IMR-90 (cell line): ENCODE measurements at regions not wholly inside any gene's neighbourhood (a gene's known extent, or its start where the extent isn't known, plus 50 kb on each side); places are given as distances from the start of the nearest gene placed in this dataset.

Experiments
- ATAC-seq: fragments of 200-7000 bp; cut with Tn5 transposase; 2 replicates; pipeline ENCODE4 v1.9.1; 2020; ENCODE audit warnings: low read depth, mild to moderate bottlenecking, moderate library complexity
- BruUV-seq: library from RNA; stranded (reverse); fragments of 400-500 nt; replicated peaks from 2 replicates; lab custom pipeline; 2021; lab: Mats Ljungman, UMichigan
- CTCF ChIA-PET: fragments of 300-600 bp; formaldehyde crosslinking; extraction: SDS; loops from one replicate; lab custom pipeline; 2021; ENCODE audit warnings: antibody characterized with exemption; lab: Yijun Ruan, JAX
- POLR2A ChIA-PET: fragments of 300-600 bp; sonication (Branson Sonifier 250); formaldehyde crosslinking; loops from one replicate; lab custom pipeline; 2022; ENCODE audit warnings: antibody characterized with exemption; ENCODE audit not compliant: unreplicated experiment; lab: Charles Lee
- DNase-seq: peaks from one replicate; pipeline ENCODE4 v3.0.0; 2013
- H2AFZ ChIP-seq: replicated peaks from 2 replicates; pipeline ENCODE3; 2013; ENCODE audit warnings: low read length, mild to moderate bottlenecking; ENCODE audit not compliant: poor library complexity
- H2AK5ac ChIP-seq: 2 replicates; pipeline ENCODE4 v1.6.1; 2013; ENCODE audit warnings: low read depth, low read length, inconsistent platforms
- H2AK9ac ChIP-seq: replicated peaks from 2 replicates; pipeline ENCODE3; 2013; ENCODE audit warnings: mild to moderate bottlenecking, low read depth, low read length, moderate library complexity; ENCODE audit not compliant: poor library complexity
- H2BK120ac ChIP-seq: 2 replicates; pipeline ENCODE4 v1.6.1; 2013; ENCODE audit warnings: low read depth, low read length, inconsistent platforms
- H2BK15ac ChIP-seq: 3 replicates; pipeline ENCODE4 v1.6.1; 2013; ENCODE audit warnings: low read depth, low read length, inconsistent platforms
- H2BK20ac ChIP-seq: 2 replicates; pipeline ENCODE4 v1.6.1; 2013; ENCODE audit warnings: low read depth, mild to moderate bottlenecking, inconsistent platforms, low read length, moderate library complexity
- H2BK5ac ChIP-seq: 2 replicates; pipeline ENCODE4 v1.6.1; 2013; ENCODE audit warnings: mild to moderate bottlenecking, low read depth, low read length, inconsistent platforms; ENCODE audit not compliant: poor library complexity, severe bottlenecking
- H3K14ac ChIP-seq: replicated peaks from 2 replicates; pipeline ENCODE4 v1.6.1; 2013; ENCODE audit warnings: low read depth, low read length, inconsistent platforms
- H3K18ac ChIP-seq: 2 replicates; pipeline ENCODE4 v1.6.1; 2013; ENCODE audit warnings: low read depth, low read length, control low read depth
- H3K23ac ChIP-seq: 2 replicates; pipeline ENCODE4 v1.6.1; 2013; ENCODE audit warnings: low read depth, low read length, inconsistent platforms
- H3K27ac ChIP-seq: 2 replicates; pipeline ENCODE4 v1.5.1; 2013; ENCODE audit warnings: mild to moderate bottlenecking, control low read depth, low read length; ENCODE audit not compliant: insufficient read depth
- H3K27me3 ChIP-seq: 2 replicates; pipeline ENCODE4 v1.6.1; 2013; ENCODE audit warnings: low read length; ENCODE audit not compliant: control insufficient read depth, insufficient read depth
- H3K36me3 ChIP-seq: 2 replicates; pipeline ENCODE4 v1.6.1; 2013; ENCODE audit warnings: low read length, mixed read lengths; ENCODE audit not compliant: control insufficient read depth, insufficient read depth
- H3K4ac ChIP-seq: 2 replicates; pipeline ENCODE4 v1.6.1; 2013; ENCODE audit warnings: low read depth, low read length, inconsistent platforms
- H3K4me1 ChIP-seq: 2 replicates; pipeline ENCODE4 v1.6.1; 2013; ENCODE audit warnings: low read length, mixed read lengths; ENCODE audit not compliant: control insufficient read depth, insufficient read depth
- H3K4me2 ChIP-seq: 2 replicates; pipeline ENCODE4 v1.6.1; 2013; ENCODE audit warnings: low read depth, mild to moderate bottlenecking, control low read depth, low read length, moderate library complexity
- H3K4me3 ChIP-seq: 2 replicates; pipeline ENCODE4 v1.5.1; 2013; ENCODE audit warnings: low read depth, mild to moderate bottlenecking, control low read depth, low read length, moderate library complexity; ENCODE audit not compliant: insufficient read depth
- H3K56ac ChIP-seq: 2 replicates; pipeline ENCODE4 v1.6.1; 2013; ENCODE audit warnings: low read length, inconsistent platforms; ENCODE audit not compliant: insufficient read depth; ENCODE audit errors: extremely low read depth
- H3K79me1 ChIP-seq, 2 experiments: 2 replicates each; pipeline ENCODE4 v1.6.1; 2013; ENCODE audit warnings: low read length in 2 of 2, inconsistent platforms in 1 of 2, low read depth in 1 of 2
- H3K9ac ChIP-seq: 2 replicates; pipeline ENCODE4 v1.6.1; 2013; ENCODE audit warnings: low read depth, low read length, control low read depth
- H3K9me1 ChIP-seq: 2 replicates; pipeline ENCODE4 v1.6.1; 2013; ENCODE audit warnings: low read length, inconsistent platforms; ENCODE audit not compliant: insufficient read depth
- H3K9me3 ChIP-seq: 2 replicates; pipeline ENCODE4 v1.6.1; 2013; ENCODE audit warnings: low read length; ENCODE audit not compliant: control insufficient read depth, insufficient read depth
- H4K20me1 ChIP-seq: 2 replicates; pipeline ENCODE4 v1.6.1; 2013; ENCODE audit warnings: low read length, inconsistent platforms; ENCODE audit not compliant: insufficient read depth
- H4K5ac ChIP-seq: 2 replicates; pipeline ENCODE4 v1.6.1; 2013; ENCODE audit warnings: mild to moderate bottlenecking, low read depth, low read length, control low read depth
- H4K8ac ChIP-seq, 2 experiments: 2 replicates each; pipeline ENCODE4 v1.6.1; 2013; ENCODE audit warnings: low read depth in 2 of 2, low read length in 2 of 2, control low read depth in 1 of 2, inconsistent platforms in 1 of 2
- H4K91ac ChIP-seq: 2 replicates; pipeline ENCODE4 v1.6.1; 2013; ENCODE audit warnings: low read depth, low read length, inconsistent platforms; ENCODE audit not compliant: insufficient read depth
- CEBPB ChIP-seq: IDR thresholded peaks from 2 replicates; pipeline ENCODE4 v1.6.1; 2012; ENCODE audit warnings: low read depth, low read length, improper control_type of control experiment
- CHD1 ChIP-seq: IDR thresholded peaks from 2 replicates; pipeline ENCODE4 v1.6.1; 2012; ENCODE audit warnings: low read depth, low read length, improper control_type of control experiment
- FOS ChIP-seq: fragments of 150-350 bp; IDR thresholded peaks from 2 replicates; pipeline ENCODE4 v1.6.1; 2016; ENCODE audit warnings: low read depth, low read length
- MAFK ChIP-seq: IDR thresholded peaks from 2 replicates; pipeline ENCODE4 v1.6.1; 2012; ENCODE audit warnings: low read depth, low read length, improper control_type of control experiment
- MXI1 ChIP-seq: IDR thresholded peaks from 2 replicates; pipeline ENCODE4 v1.6.1; 2012; ENCODE audit warnings: low read depth, mild to moderate bottlenecking, low read length, moderate library complexity, borderline replicate concordance
- POLR2A ChIP-seq: IDR thresholded peaks from 2 replicates; pipeline ENCODE4 v1.6.1; 2012; ENCODE audit warnings: mild to moderate bottlenecking, low read depth, low read length
- RAD21 ChIP-seq: IDR thresholded peaks from 2 replicates; pipeline ENCODE4 v1.6.1; 2012; ENCODE audit warnings: low read length, improper control_type of control experiment
- RCOR1 ChIP-seq: IDR thresholded peaks from 2 replicates; pipeline ENCODE4 v1.6.1; 2012; ENCODE audit warnings: mild to moderate bottlenecking, low read length, improper control_type of control experiment; ENCODE audit not compliant: insufficient replicate concordance
- RFX5 ChIP-seq: IDR thresholded peaks from 2 replicates; pipeline ENCODE4 v1.8.0; 2012; ENCODE audit warnings: low read depth, mild to moderate bottlenecking, low read length, moderate library complexity
- SMC3 ChIP-seq: fragments of 150-350 bp; IDR thresholded peaks from 2 replicates; pipeline ENCODE4 v1.6.1; 2016; ENCODE audit warnings: low read depth, mild to moderate bottlenecking, antibody characterized with exemption, low read length, moderate library complexity
- WGBS, 2 experiments: methylation state at CpG; one replicate each; pipeline versions ENCODE4 v1.1.5 to v1.1.7; 2013; ENCODE audit warnings: missing lambda C conversion rate in 2 of 2; ENCODE audit not compliant: insufficient read length in 1 of 2; ENCODE audit errors: extremely low coverage in 2 of 2; 5-methylcytosine and 5-hydroxymethylcytosine counted together
- dilution Hi-C: fragments of 300-500 bp; cut with HindIII; formaldehyde crosslinking; loops from one replicate; pipeline ENCODE4 v1.14.3; 2018; ENCODE audit warnings: low sequenced_read_pairs; ENCODE audit not compliant: unreplicated experiment
- in situ Hi-C: fragments of 300-500 bp; cut with MboI; formaldehyde crosslinking; loops from 3 replicates; pipeline ENCODE4 v1.14.3; 2019; ENCODE audit warnings: low sequenced_read_pairs, inconsistent platforms, mixed read lengths
- intact Hi-C: fragments of 100-400 bp; cut with micrococcal nuclease; formaldehyde crosslinking; loops from 2 replicates; pipeline ENCODE4 v1.10.0; 2022
- TF ChIP-seq, protein P1 (sequence below): fragments of 150-350 bp; IDR thresholded peaks from 2 replicates; pipeline ENCODE4 v1.6.1; 2017; ENCODE audit warnings: mild to moderate bottlenecking, antibody characterized with exemption, low read length, low read depth
- TF ChIP-seq, protein P2 (sequence below): conservative IDR thresholded peaks from 2 replicates; pipeline ENCODE4 v1.5.1; 2012; ENCODE audit warnings: mild to moderate bottlenecking, low read depth, low read length, improper control_type of control experiment

GRCh38 chr11:134678744-134679143 lies 266.7 kb upstream of the B3GAT1 start:
- ChIA-PET CTCF (no interaction called here), POLR2A (no interaction called here)
- no peak overlapping the region for H2BK5ac ChIP-seq
- H3K36me3 ChIP-seq, result no peaks in the 10 kb centered on the region
- WGBS, 2 experiments, result no CpG with 5 or more reads among the region's 3 CpGs
- H3K9me1 ChIP-seq, result no peaks in the 10 kb centered on the region
- BruUV-seq, result no TSS peak
- H2AFZ ChIP-seq, result no peak overlapping the region
- no peak overlapping the region for H3K23ac ChIP-seq
- intact Hi-C loops, result no loop called here
- no peak overlapping the region for H3K9ac ChIP-seq
- dilution Hi-C loops, result no loop called here
- no peaks in the 10 kb centered on the region for H4K20me1 ChIP-seq
- H4K8ac ChIP-seq, result no peak overlapping the region
- TF ChIP-seq, protein P1, sequence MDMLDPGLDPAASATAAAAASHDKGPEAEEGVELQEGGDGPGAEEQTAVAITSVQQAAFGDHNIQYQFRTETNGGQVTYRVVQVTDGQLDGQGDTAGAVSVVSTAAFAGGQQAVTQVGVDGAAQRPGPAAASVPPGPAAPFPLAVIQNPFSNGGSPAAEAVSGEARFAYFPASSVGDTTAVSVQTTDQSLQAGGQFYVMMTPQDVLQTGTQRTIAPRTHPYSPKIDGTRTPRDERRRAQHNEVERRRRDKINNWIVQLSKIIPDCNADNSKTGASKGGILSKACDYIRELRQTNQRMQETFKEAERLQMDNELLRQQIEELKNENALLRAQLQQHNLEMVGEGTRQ, result no peak
- no peak for TF ChIP-seq SMC3
- no peak for TF ChIP-seq POLR2A
- TF ChIP-seq, protein P2, sequence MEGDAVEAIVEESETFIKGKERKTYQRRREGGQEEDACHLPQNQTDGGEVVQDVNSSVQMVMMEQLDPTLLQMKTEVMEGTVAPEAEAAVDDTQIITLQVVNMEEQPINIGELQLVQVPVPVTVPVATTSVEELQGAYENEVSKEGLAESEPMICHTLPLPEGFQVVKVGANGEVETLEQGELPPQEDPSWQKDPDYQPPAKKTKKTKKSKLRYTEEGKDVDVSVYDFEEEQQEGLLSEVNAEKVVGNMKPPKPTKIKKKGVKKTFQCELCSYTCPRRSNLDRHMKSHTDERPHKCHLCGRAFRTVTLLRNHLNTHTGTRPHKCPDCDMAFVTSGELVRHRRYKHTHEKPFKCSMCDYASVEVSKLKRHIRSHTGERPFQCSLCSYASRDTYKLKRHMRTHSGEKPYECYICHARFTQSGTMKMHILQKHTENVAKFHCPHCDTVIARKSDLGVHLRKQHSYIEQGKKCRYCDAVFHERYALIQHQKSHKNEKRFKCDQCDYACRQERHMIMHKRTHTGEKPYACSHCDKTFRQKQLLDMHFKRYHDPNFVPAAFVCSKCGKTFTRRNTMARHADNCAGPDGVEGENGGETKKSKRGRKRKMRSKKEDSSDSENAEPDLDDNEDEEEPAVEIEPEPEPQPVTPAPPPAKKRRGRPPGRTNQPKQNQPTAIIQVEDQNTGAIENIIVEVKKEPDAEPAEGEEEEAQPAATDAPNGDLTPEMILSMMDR, result no peak
- no peak for TF ChIP-seq MXI1
- no peak for TF ChIP-seq CHD1
- no peak for TF ChIP-seq CEBPB
- no peak for TF ChIP-seq MAFK
- TF ChIP-seq FOS, result no peak
- TF ChIP-seq RAD21, result no peak
- no peak for TF ChIP-seq RCOR1
- TF ChIP-seq RFX5, result no peak
- no peaks in the 10 kb centered on the region for H3K27me3 ChIP-seq
- no peak overlapping the region for H3K14ac ChIP-seq
- H3K4me1 ChIP-seq, result no peaks in the 10 kb centered on the region
- H2BK120ac ChIP-seq, result no peak overlapping the region
- H3K56ac ChIP-seq, result no peak overlapping the region
- ATAC-seq (no peak), DNase-seq (no peak)
- H3K79me1 ChIP-seq, result no peaks in the 10 kb centered on the region
- no peak overlapping the region for H3K4me2 ChIP-seq
- H2BK20ac ChIP-seq, result no peak overlapping the region
- no peak overlapping the region for H3K18ac ChIP-seq
- no peak overlapping the region for H4K5ac ChIP-seq
- H3K27ac ChIP-seq, result no peak overlapping the region
- no peak overlapping the region for H2AK5ac ChIP-seq
- peaks cover 45% of the 10 kb centered on the region for H3K9me3 ChIP-seq
- H3K4me3 ChIP-seq, result no peak overlapping the region
- no peak overlapping the region for H2AK9ac ChIP-seq
- H3K4ac ChIP-seq, result no peak overlapping the region
- no peak overlapping the region for H4K91ac ChIP-seq
- in situ Hi-C loops, result no loop called here
- H2BK15ac ChIP-seq, result no peak overlapping the region
